ENCODE measurements at regions not wholly inside any gene's neighbourhood (a gene's known extent, or its start where the extent isn't known, plus 50 kb on each side); places are given as distances from the start of the nearest gene placed in this dataset.
A peak's percentile ranks its signal among the peaks of the same experiment; 100 is the strongest.

DNA sequence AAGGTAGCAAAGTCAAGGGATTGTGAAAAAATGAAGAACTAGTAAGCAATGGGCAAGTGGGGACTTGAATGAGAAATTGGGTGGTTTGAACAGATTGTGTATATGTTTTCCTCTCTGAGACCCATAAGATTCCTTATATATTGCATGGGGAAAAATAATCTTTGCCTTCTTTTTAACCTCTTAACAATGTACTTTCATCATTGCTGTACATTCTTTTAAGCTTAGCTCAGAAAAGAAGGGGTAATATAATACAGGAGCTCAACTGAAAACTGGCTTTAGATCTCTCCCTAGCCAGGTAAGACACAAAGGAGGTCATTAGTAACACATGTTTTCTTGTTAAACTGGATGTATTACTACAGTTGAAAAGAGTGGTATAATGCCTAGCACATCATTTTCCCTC lies 287.2 kb downstream of the RNF144B start:
- DNase-seq (ENCODE audit: low read depth), result no peak

DNA sequence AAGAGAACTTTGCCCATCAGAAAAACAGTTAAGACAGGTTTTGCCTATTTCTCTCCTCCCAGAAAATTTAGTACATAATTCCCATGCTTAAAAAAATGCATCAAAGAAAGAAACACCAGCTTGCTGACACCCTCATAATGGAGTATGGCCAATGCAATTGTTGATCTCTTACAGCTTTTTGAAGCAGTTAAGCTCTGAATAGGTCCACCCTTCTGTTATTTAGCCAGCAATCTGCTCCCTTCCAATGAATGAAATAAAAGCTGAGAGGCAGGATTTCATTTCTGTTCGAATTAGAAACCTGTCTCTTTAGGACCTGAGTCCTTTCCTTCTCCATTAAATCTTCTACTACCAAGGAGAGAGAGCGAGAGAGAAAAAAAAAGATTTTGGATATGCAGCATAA lies 288.7 kb downstream of the RNF144B start:
- DNase-seq (ENCODE audit: low read depth), result no peak

DNA sequence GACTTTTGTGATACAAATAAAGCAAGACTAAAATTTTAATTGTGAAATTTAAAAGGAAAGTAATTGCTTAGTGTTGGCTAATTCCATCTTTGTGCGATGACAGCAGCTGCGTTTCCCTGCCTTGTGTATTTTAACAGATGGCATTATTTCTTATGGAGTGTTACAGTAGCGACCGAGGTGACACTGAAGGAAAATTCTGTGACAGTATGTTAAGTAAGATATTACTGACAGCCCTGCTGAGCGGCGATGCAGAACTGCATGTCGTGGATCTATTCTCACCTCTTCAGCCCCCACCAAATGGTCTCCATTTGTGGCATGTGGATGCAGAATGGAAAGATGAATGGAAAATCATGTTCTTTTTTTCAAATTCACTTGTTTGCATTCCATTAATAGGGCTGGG lies 289.4 kb downstream of the RNF144B start:
- DNase-seq (ENCODE audit: low read depth), result no peak

DNA sequence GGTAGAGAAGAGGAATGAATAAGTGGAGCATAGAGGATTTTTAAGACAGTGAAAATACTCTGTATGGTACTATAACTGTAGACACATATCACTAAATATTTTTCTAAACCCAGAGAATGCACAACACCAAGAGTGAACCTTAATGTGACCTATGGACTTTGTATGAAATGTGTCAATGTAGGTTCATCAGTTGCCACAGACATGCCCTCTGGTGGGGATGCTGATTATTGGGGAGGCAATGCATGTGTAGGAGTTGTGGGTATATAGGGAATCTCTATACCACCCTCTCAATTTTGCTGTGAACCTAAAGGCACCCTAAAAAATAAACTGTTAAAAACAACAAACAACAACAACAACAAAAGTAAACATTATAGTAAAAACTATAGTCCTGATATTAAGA lies 293.7 kb downstream of the RNF144B start:
- peak; percentile 12 for DNase-seq (ENCODE audit: low read depth)

DNA sequence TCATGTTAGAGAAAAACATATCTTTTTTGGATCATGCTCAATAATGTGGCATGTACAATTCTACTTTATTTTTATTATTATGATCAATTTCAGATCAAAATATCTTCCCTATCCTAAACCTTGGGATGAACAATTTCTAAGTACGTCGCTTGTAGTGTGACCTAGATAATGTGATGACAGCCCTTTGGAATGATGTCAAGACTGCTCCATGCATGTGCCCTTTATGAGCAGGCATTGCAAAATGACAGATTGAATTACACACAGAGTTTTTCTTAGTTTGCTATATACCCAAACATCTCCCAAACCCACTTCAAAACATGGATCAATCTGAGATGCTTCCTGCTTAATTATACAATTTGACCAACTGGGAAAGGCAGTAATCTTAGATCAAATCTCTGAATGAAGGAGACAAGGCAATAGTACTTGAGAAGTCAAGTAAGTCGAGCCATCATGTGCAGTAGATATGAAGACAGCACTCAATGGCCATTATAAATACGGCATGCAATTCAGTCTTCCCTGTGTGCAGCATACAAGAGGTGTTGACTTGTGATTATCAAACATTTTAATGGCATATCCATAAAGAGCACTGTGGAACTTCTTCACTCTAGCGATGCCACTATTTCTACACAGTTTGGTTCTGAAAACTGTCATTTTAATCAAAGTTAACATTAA lies 294.8 kb downstream of the RNF144B start:
- no peak for DNase-seq (ENCODE audit: low read depth)

DNA sequence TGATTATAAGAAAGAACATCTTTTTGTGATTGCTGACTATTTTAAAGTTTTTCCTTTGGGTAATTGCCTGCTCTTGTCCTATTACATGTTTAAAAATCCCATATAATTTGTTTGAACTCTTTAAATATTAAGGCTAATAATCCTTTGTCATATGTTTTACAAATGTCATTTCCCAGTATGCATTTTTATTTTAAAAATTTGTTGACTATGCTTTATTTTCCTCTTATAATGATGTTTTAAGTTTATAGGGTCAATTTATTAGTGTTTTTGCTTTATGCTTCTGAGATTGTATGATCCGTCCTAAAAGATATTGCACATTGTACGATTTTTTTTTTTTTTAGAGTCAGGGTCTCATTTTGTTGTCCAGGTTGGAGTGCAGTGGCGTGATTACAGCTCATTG lies 297.2 kb downstream of the RNF144B start:
- DNase-seq (ENCODE audit: low read depth), result no peak

DNA sequence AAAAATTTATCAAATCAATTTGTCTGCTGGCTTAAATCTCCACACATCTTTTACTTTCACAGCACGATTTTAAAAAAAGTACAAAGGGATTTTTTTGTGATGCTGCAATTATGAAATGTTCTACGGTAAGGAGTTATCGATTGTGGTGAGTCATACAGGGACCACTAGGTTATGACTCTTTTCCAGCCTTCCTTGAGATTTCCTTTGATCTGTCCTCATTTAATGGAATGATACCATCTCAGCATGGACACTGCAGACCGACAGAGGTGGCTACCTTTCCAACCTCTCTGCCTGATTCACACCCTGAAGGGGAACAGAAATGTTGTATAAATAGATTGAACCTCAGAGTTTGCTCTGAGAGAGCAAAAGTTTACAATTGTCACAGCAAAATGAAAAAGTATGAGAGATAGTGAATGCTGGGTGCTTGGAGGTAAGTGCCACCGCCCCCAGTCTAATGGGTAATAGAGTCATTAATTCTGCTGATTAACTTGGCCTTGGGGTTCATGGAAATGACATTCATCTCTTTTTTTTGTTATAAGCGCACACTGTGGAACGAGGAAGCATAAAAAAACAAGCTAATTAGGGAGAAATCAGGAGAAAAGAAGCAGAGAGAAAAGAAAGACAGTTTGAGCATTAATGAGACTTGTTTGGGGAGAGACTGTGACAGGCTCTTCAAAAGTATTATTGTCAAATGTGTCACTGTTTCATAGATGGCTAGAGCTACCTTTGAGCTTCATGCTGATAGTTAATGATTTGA lies 306.0 kb downstream of the RNF144B start:
- no peak for DNase-seq (ENCODE audit: low read depth)

DNA sequence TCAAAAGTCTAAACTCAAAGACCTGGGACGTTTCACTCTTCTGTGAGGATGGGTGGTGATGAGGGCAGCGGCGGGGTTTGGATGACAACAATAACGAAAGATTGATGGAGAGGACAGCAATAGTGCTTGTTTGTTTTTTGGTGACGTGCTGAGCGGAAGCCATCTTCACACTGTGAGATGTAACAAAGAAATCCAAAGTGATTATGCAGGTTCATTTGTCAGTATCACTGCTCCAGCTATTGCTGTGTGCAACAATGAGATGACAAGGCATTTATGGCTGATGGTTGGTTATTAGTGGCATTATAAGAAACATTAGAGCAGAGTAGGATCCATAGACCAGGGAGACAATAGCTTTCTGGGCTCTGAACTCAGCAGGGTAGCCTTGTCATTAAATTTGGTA lies 306.7 kb downstream of the RNF144B start:
- no peak for DNase-seq (ENCODE audit: low read depth)

DNA sequence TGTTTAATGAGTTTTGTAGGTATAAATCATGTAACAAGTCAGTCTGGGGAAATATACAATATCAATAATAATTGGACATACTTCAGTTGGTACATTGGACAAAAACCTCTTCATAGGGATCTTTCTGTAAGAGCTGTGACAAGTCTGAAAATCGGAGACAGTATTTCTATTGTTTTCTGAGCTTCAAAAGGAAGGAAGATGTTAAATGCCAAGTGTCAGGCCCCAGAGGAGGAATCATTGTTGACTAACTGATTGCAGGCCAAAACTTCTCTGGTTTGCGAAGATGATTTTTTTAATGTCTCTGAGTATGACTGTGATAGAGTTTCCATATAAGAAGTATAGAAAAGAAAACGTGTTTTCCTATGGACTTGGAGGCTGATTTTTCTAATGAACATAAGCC lies 316.4 kb downstream of the RNF144B start:
- no peak for DNase-seq (ENCODE audit: low read depth)

DNA sequence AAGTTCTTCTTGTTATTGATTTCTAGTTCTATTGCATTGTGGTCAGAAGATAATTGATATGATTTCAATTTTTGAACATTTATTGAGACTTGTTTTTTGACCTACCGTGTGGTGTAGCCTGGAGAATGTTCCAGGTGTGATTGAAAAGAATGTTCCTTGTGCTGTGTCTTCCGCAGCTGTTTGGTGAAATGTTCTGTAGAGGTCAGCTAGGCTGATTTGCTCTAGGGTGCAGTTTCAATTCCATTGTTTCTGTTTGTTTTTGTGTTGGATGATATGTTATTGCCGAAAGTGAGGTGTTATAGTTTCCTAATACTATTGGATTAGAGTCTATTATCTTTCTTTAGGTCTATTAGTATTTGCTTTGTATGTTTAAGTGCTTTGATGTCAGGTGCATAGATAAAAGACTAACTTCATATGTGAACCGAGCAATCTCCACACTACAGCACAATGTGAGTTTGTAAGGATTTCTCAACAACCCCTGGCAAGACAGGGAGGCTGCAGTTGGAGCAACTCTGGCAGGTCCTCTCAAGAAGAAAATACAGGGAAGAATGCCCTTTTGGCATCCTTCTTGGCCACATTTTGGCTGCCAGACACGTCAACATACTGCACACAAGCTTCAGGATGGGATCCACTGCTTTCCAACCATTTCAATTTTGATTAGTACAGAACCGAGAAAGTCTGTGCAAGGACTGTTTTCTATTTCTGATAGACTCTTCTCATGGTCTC lies 320.7 kb downstream of the RNF144B start:
- DNase-seq (ENCODE audit: low read depth), result no peak

DNA sequence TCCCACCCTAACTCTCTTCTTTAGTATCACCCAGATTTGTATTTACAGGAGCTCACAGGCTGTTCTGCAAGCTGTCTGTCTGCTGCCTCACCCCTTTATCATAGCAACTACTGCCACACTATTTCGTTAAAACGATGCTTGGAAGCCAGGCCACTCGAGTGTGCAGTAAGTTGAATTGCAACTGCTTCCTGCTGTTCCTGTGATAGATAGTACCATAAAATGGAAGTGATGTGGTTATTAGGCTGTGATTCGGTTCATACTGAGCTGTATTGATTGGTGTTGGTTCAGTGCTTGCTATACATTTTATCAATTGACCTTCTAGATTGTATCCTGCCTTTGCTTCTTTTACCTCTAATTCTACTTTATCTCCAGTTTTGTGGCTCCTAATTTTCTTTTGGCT lies 325.4 kb downstream of the RNF144B start:
- DNase-seq (ENCODE audit: low read depth), result no peak

DNA sequence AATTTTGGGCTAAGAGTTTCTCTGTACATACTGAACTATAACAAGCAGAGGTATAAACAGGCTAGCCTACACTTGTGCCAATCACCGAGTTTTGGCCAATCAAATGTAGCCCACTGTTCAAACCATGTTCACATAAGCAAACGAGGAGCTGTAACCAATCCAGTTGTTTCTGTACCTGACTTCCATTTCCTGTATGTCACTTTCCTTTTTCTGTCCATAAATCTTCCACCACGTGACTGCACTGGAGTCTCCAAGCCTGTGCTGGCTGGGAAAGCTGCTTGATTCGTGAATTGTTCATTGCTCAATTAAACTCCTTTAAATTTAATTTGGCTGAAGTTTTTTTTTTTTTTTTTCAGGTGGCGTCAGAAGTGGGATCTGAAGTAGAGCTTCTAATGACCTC lies 332.9 kb downstream of the RNF144B start:
- no peak for DNase-seq (ENCODE audit: low read depth)

DNA sequence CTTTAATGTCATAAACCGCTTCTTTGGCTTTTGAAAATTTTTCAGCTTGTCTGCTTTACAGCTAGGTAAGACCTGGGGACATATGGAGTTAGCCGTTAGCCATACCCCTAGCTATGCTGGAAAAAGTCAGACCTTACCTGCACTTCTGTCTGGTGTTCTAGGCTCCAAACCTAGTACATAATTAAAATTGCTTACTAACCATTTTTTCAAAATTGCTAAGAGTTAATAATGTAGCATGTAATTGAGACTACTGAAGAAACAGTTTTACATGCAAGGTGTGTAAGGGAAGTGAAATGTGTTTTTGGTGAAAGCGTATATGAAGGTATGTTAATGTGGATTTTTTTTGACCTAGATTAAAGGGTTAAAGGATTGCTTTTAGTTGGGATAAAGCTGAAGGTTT lies 336.9 kb downstream of the RNF144B start:
- DNase-seq (ENCODE audit: low read depth), result no peak

DNA sequence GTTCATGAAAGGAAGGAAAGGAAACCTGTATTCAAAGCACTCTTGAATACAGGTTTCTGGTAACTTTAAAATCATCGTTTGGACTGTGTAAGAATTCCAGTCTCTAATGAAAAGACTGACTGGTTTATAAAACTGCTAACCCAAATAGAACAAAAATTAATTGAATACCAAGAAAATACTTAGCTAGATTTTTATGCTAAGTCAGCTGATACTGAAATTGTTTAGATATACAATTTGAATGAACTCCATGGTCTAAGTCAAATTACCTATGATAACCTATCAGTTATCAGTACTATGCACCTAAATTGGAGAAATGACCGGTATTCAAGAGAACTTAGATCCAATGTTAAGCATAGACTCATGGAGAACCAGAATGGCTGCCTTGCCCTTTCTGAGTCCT lies 338.3 kb downstream of the RNF144B start:
- DNase-seq (ENCODE audit: low read depth), result no peak

DNA sequence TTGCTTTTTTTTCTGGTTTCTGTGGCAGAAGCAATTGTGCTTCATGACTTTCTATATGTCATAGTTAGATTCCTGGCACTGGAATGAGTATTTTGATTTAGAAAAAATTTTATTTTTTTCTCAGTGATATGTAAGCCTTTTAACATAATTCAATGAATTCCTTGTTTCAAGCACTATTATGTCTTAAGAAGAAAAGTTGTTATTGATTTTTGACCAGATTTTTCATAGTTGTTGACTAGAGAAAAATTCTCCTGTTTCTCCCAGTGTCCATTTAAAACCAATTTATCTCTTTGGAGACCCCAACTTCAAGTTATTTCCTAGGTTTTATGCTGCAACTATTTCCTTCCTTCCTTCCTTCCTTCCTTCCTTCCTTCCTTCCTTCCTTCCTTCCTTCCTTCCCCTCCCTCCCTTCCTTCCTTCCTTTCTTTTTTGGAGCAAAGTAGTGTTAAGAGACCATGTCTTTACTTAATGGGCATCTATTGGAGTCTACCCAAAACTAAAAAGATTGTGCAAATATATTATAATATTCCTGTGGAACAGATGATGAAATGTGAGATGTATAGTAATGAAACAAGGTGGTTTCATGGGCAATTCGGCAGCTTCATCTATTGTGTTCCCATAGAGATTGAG lies 346.9 kb downstream of the RNF144B start:
- no peak for DNase-seq (ENCODE audit: low read depth)

DNA sequence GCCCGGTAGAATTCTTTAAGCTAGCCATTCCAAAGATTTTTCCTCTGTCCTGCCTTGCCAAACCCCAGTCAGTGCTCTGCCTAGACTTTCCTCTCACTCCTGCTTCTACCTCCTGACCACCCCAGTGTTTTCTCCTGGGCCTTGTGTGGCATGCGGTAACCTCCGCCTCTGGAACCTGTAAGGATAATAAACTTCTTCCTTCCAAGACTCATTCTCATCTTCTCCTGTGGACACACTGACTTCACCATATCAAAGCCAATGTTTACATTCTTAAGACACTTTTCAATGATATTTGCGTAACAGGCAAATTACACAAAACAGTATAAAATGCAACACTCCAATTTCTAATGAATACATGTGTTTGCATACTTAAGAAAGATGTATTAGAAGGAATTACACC lies 354.6 kb downstream of the RNF144B start:
- DNase-seq (ENCODE audit: low read depth), result no peak

DNA sequence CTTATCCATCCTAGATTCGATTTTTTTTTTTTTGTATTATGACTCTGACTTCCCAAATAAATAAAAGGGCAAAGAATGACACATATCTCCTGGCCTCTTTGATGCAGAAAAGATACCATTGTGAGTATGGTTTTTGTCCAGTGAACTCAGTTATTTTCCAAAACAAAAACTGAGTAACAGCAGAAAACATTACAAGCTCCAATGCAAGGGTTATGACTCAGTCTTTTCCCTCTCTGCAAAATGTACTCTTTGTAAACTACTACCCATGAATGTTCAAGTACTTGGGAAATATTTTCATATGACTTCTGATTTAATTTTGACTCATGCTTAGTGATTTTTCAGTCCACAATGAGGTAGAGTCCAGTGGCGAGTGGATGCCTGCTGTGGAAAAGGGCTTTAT lies 355.3 kb downstream of the RNF144B start:
- DNase-seq (ENCODE audit: low read depth), result peak; percentile 37

DNA sequence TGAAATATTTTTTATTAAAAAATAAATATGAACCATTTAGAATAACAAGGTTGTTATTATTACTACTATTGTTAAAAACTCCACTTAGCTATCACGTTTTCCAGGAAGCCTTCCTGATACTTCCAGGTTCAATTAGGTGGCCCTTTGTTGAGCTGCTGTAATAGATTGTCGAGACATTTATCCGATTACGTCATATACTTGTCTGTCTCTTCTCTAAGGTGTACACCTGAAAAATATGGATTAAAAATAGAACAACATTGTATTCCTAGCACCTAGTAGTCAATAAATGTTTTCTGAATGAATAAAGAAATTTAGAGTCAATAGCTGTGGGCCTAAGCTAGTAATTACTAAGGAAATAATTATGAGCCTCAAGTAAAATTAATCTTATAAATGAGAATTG lies 359.6 kb downstream of the RNF144B start:
- DNase-seq (ENCODE audit: low read depth), result no peak

DNA sequence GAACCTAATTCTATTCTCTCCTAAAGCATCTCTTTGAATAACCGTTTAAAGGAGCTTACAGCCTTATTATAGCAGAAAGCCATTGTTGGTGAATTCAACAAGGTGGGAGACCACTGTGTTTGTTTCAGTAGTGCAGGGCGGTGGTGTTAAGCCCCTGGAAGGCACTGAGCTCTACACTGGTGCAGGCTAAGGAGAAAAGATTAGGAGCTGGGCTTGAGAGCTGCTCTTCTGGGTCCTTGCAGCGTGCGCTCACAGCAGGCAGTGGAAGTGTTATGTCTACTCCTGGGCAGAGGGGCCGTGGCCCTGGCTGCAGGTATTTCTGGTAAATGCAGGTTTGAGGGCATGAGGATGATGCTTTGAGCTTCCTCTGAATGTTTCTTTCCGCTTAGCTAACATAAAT lies 361.2 kb downstream of the RNF144B start:
- no peak for DNase-seq (ENCODE audit: low read depth)

DNA sequence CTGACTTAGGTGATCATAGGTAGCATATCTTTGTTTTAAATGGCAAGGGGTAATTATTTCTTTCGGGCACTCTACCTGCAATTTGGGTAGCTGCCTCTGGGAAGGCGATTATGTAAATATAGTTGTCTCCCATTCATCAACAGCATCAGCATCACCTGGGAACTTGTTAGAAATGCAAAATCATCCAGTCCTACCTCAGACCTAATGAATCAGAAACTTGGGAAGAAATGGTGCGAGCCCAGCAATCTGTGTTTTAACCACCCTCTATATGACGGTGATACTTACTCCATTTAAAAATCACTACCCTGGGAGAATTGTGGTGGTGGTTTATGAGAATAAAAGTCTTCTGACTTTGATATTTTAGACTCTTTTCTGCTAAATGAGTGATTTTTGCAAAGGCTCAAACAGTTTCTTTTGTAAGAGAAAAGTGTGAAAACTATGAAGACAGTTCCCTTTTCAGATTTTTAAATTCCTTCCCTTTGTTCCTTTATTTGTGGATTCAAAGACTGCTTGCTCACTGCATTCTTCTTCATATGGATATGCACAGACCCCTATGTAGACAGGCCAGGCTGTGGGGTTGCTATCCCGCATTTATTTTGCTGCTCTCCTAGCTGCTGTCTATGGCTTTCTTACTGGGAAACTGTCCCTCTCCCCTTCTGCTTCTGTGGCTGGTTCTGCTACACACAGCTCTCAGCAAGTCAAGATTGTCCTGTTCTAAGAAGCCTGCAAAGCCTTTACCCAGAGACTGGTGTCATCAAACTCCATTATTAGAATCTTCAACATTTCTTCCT lies 365.3 kb downstream of the RNF144B start:
- no peak for DNase-seq (ENCODE audit: low read depth)

DNA sequence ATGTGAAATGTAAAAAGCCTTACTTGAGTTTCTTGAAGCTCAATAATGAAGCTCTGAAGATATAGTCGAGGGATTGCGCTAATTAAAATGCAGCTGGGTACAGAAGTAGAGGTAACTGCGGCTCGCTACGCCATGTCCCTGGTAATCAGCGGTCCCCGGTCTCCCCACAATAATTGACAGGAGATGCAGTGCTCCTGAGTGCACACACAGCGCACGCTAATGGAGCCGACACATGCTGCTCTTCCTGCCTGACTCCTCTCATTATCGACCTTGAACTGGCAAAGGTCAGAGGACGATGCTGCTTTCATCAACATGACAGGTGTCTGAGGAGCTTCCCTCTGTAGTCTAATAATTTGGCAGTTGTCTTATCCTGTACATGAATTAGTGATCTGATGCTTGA lies 365.9 kb downstream of the RNF144B start:
- no peak for DNase-seq (ENCODE audit: low read depth)

DNA sequence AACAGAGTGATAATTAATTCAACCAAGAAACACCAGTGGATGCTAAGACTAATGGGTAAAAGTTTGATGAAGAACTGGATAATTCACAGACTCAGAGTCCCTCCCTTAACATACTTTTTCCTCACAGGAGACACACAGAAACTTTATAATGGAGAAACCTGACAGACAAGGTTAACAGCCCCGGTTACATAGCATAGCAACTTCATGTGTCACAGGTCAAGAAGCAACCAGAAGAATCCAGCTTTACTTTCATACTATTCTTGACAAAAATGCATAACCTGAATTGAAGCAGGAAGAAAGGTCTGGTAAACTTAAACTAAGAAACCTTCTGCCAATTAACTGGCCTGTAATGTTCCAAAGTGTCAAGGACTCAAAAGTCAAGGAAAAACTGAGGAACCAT lies 375.9 kb downstream of the RNF144B start:
- DNase-seq (ENCODE audit: low read depth), result no peak

All from ELR (cell line).